ENCODE measurements at regions not wholly inside any gene's neighbourhood (a gene's known extent, or its start where the extent isn't known, plus 50 kb on each side); places are given as distances from the start of the nearest gene placed in this dataset.

DNA sequence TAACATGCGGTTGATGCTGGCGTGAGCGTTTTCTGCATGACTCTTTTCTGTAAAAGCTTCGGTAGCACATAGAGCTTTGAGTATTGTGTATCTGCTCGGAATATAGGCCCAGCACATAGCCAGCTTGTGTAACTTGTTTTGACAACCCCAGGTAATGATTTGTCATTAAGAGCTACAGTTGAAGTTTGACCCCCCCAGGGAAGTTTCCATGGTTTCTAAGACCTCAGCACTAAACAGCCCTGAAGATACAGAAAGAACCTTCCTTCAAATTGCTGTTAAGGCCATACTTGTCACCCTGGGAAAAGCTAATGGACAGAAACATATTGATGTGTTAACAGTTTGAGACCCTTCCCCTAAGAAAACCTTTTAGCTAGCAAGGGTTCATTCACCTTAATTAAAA lies 380.7 kb downstream of the PRDM2 start:
- TF ChIP-seq POLR2AphosphoS5 (IDR thresholded peaks at IDR 0.05; ENCODE audit: low read depth) (no peak), CTCF (IDR thresholded peaks at IDR 0.05; ENCODE audit: insufficient read depth, low read length) (no peak)
- TF ChIP-seq, protein P1, sequence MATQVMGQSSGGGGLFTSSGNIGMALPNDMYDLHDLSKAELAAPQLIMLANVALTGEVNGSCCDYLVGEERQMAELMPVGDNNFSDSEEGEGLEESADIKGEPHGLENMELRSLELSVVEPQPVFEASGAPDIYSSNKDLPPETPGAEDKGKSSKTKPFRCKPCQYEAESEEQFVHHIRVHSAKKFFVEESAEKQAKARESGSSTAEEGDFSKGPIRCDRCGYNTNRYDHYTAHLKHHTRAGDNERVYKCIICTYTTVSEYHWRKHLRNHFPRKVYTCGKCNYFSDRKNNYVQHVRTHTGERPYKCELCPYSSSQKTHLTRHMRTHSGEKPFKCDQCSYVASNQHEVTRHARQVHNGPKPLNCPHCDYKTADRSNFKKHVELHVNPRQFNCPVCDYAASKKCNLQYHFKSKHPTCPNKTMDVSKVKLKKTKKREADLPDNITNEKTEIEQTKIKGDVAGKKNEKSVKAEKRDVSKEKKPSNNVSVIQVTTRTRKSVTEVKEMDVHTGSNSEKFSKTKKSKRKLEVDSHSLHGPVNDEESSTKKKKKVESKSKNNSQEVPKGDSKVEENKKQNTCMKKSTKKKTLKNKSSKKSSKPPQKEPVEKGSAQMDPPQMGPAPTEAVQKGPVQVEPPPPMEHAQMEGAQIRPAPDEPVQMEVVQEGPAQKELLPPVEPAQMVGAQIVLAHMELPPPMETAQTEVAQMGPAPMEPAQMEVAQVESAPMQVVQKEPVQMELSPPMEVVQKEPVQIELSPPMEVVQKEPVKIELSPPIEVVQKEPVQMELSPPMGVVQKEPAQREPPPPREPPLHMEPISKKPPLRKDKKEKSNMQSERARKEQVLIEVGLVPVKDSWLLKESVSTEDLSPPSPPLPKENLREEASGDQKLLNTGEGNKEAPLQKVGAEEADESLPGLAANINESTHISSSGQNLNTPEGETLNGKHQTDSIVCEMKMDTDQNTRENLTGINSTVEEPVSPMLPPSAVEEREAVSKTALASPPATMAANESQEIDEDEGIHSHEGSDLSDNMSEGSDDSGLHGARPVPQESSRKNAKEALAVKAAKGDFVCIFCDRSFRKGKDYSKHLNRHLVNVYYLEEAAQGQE (IDR thresholded peaks at IDR 0.05; ENCODE audit: insufficient replicate concordance, low read depth), result no peak
